SK-N-SH treated with all-trans-retinoic acid at 6 μM for 48 hours (cell line): ENCODE measurements at regions not wholly inside any gene's neighbourhood (a gene's known extent, or its start where the extent isn't known, plus 50 kb on each side); places are given as distances from the start of the nearest gene placed in this dataset.

Experiments
- ATAC-seq: fragments of 200-7000 bp; cut with Tn5 transposase; 3 replicates; pipeline ENCODE4 v1.9.1; 2020; ENCODE audit warnings: mild to moderate bottlenecking, moderate library complexity
- ARNTL ChIP-seq: fragments of 450-650 bp; formaldehyde crosslinking; IDR thresholded peaks from 2 replicates; pipeline ENCODE4 v1.5.0; 2020; ENCODE audit warnings: low read depth, mild to moderate bottlenecking, moderate library complexity, borderline replicate concordance
- BACH2 ChIP-seq: fragments of 250-450 bp; sonication (Bioruptor Pico); IDR thresholded peaks from 2 replicates; pipeline ENCODE4 v1.9.0; 2021; ENCODE audit warnings: mild to moderate bottlenecking, borderline replicate concordance
- ESRRG ChIP-seq: fragments of 250-450 bp; sonication (Bioruptor Pico); IDR thresholded peaks from 2 replicates; pipeline ENCODE4 v1.6.1; 2021; ENCODE audit warnings: mild to moderate bottlenecking
- GLIS3 ChIP-seq: fragments of 250-450 bp; sonication (Bioruptor Pico); IDR thresholded peaks from 2 replicates; pipeline ENCODE4 v1.5.0; 2020; ENCODE audit warnings: mild to moderate bottlenecking, moderate library complexity
- ISL1 ChIP-seq: fragments of 250-450 bp; sonication (Bioruptor Pico); IDR thresholded peaks from 2 replicates; pipeline ENCODE4 v2.1.2; 2022; ENCODE audit warnings: mild to moderate bottlenecking, moderate library complexity
- OSR1 ChIP-seq: fragments of 250-450 bp; sonication (Bioruptor Pico); IDR thresholded peaks from 2 replicates; pipeline ENCODE4 v1.8.0; 2022; ENCODE audit warnings: moderate library complexity, mild to moderate bottlenecking, inconsistent platforms
- PPARA ChIP-seq: fragments of 250-450 bp; sonication (Bioruptor Pico); IDR thresholded peaks from 2 replicates; pipeline ENCODE4 v1.5.0; 2020; ENCODE audit warnings: mild to moderate bottlenecking, borderline replicate concordance
- TCF4 ChIP-seq: fragments of 250-450 bp; sonication (Bioruptor Pico); IDR thresholded peaks from 2 replicates; pipeline ENCODE4 v1.8.0; 2021; ENCODE audit warnings: mild to moderate bottlenecking, moderate library complexity, borderline replicate concordance
- TOX ChIP-seq: fragments of 250-450 bp; sonication (Bioruptor Pico); IDR thresholded peaks from 2 replicates; pipeline ENCODE4 v1.8.0; 2021; ENCODE audit warnings: mild to moderate bottlenecking, moderate library complexity, borderline replicate concordance
- ZC3H10 ChIP-seq: fragments of 250-450 bp; sonication (Bioruptor Pico); IDR thresholded peaks from 2 replicates; pipeline ENCODE4 v1.5.1; 2021; ENCODE audit warnings: mild to moderate bottlenecking, moderate library complexity
- ZFP3 ChIP-seq: fragments of 250-450 bp; sonication (Bioruptor Pico); IDR thresholded peaks from 2 replicates; pipeline ENCODE4 v1.5.0; 2020; ENCODE audit warnings: mild to moderate bottlenecking, moderate library complexity
- ZFP30 ChIP-seq: fragments of 450-650 bp; formaldehyde crosslinking; IDR thresholded peaks from 2 replicates; pipeline ENCODE4 v1.5.0; 2022; ENCODE audit warnings: mild to moderate bottlenecking, moderate library complexity
- ZNF565 ChIP-seq: fragments of 450-650 bp; formaldehyde crosslinking; conservative IDR thresholded peaks from 2 replicates; pipeline ENCODE4 v1.5.0; 2020; ENCODE audit warnings: low read depth, mild to moderate bottlenecking, moderate library complexity
- ZNF70 ChIP-seq: fragments of 450-650 bp; formaldehyde crosslinking; IDR thresholded peaks from 2 replicates; pipeline ENCODE4 v1.5.0; 2020; ENCODE audit warnings: mild to moderate bottlenecking, moderate library complexity
- ZNF8 ChIP-seq: fragments of 450-650 bp; formaldehyde crosslinking; IDR thresholded peaks from 2 replicates; pipeline ENCODE4 v1.5.0; 2020; ENCODE audit warnings: mild to moderate bottlenecking, moderate library complexity
- TF ChIP-seq, protein P1 (sequence below): fragments of 250-450 bp; sonication (Bioruptor Pico); IDR thresholded peaks from 2 replicates; pipeline ENCODE4 v1.8.0; 2020; ENCODE audit warnings: mild to moderate bottlenecking, moderate library complexity, borderline replicate concordance
- TF ChIP-seq, protein P2 (sequence below): fragments of 250-450 bp; sonication (Bioruptor Pico); IDR thresholded peaks from 2 replicates; pipeline ENCODE4 v1.8.0; 2021; ENCODE audit warnings: low read depth, mild to moderate bottlenecking, moderate library complexity, borderline replicate concordance
- TF ChIP-seq, protein P3 (sequence below): fragments of 250-450 bp; sonication (Bioruptor Pico); IDR thresholded peaks from 2 replicates; pipeline ENCODE4 v1.5.1; 2021; ENCODE audit warnings: mild to moderate bottlenecking, moderate library complexity
- TF ChIP-seq, protein P4 (sequence below): fragments of 250-450 bp; sonication (Bioruptor Pico); IDR thresholded peaks from 2 replicates; pipeline ENCODE4 v1.5.0; 2020; ENCODE audit warnings: mild to moderate bottlenecking, moderate library complexity
- TF ChIP-seq, protein P5 (sequence below): fragments of 250-450 bp; sonication (Bioruptor Pico); IDR thresholded peaks from 2 replicates; pipeline ENCODE4 v1.5.1; 2020; ENCODE audit warnings: low read depth, mild to moderate bottlenecking, moderate library complexity

DNA sequence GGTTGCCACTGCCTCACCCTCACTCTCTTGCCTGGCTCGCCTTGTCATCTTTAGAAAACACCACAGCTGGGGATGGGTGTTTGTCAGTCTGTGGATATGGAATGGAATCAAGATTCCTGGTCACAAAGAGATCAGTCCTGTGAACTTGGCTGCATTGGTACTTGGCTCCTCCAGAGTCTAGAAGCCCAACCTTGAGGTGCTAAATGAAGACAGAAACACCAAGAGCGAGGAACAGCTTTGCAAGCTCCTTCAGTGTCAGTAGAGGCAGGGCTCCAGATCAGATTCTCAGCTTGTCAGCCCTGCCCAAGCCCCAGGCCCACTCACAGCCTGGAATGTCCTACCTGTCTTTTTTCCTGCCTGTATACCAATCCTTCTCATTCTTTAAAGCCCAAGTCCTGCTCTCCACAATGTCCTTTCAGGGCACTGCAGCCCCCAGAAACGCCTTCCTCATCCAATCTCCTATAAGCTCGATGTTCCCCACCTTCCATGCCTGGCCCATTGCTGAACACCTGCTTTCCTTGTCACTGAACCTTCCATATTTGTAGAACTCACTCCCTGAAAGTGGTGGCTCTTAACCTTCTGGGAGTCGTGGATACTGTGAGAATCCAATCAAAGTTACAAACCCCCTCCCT, 188.9 kb downstream of the BCR start:
- TF ChIP-seq, protein P1, sequence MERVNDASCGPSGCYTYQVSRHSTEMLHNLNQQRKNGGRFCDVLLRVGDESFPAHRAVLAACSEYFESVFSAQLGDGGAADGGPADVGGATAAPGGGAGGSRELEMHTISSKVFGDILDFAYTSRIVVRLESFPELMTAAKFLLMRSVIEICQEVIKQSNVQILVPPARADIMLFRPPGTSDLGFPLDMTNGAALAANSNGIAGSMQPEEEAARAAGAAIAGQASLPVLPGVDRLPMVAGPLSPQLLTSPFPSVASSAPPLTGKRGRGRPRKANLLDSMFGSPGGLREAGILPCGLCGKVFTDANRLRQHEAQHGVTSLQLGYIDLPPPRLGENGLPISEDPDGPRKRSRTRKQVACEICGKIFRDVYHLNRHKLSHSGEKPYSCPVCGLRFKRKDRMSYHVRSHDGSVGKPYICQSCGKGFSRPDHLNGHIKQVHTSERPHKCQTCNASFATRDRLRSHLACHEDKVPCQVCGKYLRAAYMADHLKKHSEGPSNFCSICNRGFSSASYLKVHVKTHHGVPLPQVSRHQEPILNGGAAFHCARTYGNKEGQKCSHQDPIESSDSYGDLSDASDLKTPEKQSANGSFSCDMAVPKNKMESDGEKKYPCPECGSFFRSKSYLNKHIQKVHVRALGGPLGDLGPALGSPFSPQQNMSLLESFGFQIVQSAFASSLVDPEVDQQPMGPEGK (CRISPR knock-in tag): no peak
- TF ChIP-seq ZNF70 (CRISPR knock-in tag) (no peak), BACH2 (no peak), ZNF565 (no peak), ZNF8 (CRISPR knock-in tag) (no peak), ZFP30 (no peak), ZFP3 (no peak), TCF4 (CRISPR knock-in tag) (no peak), TOX (CRISPR knock-in tag) (no peak), GLIS3 (CRISPR knock-in tag) (no peak), PPARA (CRISPR knock-in tag) (no peak), ESRRG (CRISPR knock-in tag) (no peak), ISL1 (CRISPR knock-in tag) (no peak), OSR1 (CRISPR knock-in tag) (no peak), ARNTL (CRISPR knock-in tag) (no peak), ZC3H10 (no peak)
- TF ChIP-seq, protein P2, sequence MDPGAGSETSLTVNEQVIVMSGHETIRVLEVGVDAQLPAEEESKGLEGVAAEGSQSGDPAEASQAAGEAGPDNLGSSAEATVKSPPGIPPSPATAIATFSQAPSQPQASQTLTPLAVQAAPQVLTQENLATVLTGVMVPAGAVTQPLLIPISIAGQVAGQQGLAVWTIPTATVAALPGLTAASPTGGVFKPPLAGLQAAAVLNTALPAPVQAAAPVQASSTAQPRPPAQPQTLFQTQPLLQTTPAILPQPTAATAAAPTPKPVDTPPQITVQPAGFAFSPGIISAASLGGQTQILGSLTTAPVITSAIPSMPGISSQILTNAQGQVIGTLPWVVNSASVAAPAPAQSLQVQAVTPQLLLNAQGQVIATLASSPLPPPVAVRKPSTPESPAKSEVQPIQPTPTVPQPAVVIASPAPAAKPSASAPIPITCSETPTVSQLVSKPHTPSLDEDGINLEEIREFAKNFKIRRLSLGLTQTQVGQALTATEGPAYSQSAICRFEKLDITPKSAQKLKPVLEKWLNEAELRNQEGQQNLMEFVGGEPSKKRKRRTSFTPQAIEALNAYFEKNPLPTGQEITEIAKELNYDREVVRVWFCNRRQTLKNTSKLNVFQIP (CRISPR knock-in tag): no peak
- TF ChIP-seq, protein P3, sequence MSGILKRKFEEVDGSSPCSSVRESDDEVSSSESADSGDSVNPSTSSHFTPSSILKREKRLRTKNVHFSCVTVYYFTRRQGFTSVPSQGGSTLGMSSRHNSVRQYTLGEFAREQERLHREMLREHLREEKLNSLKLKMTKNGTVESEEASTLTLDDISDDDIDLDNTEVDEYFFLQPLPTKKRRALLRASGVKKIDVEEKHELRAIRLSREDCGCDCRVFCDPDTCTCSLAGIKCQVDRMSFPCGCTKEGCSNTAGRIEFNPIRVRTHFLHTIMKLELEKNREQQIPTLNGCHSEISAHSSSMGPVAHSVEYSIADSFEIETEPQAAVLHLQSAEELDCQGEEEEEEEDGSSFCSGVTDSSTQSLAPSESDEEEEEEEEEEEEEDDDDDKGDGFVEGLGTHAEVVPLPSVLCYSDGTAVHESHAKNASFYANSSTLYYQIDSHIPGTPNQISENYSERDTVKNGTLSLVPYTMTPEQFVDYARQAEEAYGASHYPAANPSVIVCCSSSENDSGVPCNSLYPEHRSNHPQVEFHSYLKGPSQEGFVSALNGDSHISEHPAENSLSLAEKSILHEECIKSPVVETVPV (CRISPR knock-in tag): no peak
- TF ChIP-seq, protein P4, sequence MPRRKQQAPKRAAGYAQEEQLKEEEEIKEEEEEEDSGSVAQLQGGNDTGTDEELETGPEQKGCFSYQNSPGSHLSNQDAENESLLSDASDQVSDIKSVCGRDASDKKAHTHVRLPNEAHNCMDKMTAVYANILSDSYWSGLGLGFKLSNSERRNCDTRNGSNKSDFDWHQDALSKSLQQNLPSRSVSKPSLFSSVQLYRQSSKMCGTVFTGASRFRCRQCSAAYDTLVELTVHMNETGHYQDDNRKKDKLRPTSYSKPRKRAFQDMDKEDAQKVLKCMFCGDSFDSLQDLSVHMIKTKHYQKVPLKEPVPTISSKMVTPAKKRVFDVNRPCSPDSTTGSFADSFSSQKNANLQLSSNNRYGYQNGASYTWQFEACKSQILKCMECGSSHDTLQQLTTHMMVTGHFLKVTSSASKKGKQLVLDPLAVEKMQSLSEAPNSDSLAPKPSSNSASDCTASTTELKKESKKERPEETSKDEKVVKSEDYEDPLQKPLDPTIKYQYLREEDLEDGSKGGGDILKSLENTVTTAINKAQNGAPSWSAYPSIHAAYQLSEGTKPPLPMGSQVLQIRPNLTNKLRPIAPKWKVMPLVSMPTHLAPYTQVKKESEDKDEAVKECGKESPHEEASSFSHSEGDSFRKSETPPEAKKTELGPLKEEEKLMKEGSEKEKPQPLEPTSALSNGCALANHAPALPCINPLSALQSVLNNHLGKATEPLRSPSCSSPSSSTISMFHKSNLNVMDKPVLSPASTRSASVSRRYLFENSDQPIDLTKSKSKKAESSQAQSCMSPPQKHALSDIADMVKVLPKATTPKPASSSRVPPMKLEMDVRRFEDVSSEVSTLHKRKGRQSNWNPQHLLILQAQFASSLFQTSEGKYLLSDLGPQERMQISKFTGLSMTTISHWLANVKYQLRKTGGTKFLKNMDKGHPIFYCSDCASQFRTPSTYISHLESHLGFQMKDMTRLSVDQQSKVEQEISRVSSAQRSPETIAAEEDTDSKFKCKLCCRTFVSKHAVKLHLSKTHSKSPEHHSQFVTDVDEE (CRISPR knock-in tag): no peak
- TF ChIP-seq, protein P5, sequence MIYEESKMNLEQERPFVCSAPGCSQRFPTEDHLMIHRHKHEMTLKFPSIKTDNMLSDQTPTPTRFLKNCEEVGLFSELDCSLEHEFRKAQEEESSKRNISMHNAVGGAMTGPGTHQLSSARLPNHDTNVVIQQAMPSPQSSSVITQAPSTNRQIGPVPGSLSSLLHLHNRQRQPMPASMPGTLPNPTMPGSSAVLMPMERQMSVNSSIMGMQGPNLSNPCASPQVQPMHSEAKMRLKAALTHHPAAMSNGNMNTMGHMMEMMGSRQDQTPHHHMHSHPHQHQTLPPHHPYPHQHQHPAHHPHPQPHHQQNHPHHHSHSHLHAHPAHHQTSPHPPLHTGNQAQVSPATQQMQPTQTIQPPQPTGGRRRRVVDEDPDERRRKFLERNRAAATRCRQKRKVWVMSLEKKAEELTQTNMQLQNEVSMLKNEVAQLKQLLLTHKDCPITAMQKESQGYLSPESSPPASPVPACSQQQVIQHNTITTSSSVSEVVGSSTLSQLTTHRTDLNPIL (CRISPR knock-in tag): no peak
- TF ChIP-seq, all 23 proteins: peak for 0
- no peak for ATAC-seq
